GM19324 (cell line): ENCODE measurements at regions not wholly inside any gene's neighbourhood (a gene's known extent, or its start where the extent isn't known, plus 50 kb on each side); places are given as distances from the start of the nearest gene placed in this dataset.
"Not testable (repeated sequence)": the region's sequence is repeated elsewhere in the genome, so short reads cannot be mapped to it uniquely, and the experiment has no call there.

Experiments
- ATAC-seq: cut with Tn5 transposase; IDR thresholded peaks from one replicate; pipeline ENCODE4 v1.9.1; 2021; ENCODE audit warnings: mild to moderate bottlenecking, moderate library complexity; ENCODE audit not compliant: unreplicated experiment, low FRiP score

DNA sequence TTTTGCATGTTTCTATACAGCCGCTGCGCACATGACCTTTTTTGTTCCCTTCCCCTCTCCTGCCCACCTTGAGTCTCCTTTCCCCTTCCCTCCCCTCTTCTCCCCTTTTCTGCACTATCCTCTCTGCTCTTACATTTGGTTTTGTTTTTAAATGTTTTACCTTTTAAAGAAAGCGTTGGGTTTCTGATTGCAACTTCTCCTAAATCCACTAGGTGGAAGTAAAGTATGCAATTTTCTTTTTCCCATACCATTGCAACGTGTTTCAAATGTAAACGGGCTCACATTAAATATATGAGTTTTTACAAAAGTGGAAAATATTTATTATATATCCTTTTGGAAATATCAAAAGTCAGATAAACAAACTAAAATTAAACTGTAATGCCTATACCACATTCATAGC lies 500.9 kb downstream of the DIRAS2 start:
- no peak for ATAC-seq

DNA sequence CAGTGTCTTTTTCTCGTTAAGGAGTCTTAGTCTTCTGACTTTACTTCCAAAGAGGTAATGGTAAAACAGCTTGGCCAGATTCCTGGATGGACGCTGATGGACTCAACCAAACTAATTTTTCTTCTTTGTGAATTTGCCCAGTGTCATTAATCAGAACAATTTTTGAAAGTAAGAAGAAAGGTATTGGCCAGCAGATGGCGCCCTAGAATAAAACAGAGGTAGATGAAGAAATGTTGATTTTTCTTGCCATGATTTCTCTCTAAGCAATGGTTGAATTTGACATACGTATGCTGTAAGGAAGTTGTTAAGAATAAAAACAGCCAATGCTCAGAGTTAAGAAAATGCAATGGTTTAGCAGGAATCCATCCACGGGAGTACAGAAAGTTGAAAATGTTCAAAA lies 500.0 kb downstream of the DIRAS2 start:
- ATAC-seq, result no peak

GRCh38 chr9:90147426-90147825 lies 495.2 kb downstream of the DIRAS2 start:
- no peak for ATAC-seq

- ATAC-seq, result no peak
These were observed 486.3 kb downstream of the DIRAS2 start for GRCh38 chr9:90156318-90156717.

- ATAC-seq, result no peak
These were observed 480.3 kb downstream of the DIRAS2 start for GRCh38 chr9:90162326-90162725.

- ATAC-seq, result no peak
These were observed 479.8 kb downstream of the DIRAS2 start for GRCh38 chr9:90162819-90163218.

GRCh38 chr9:90165281-90165680 lies 477.3 kb downstream of the DIRAS2 start:
- ATAC-seq, result no peak

DNA sequence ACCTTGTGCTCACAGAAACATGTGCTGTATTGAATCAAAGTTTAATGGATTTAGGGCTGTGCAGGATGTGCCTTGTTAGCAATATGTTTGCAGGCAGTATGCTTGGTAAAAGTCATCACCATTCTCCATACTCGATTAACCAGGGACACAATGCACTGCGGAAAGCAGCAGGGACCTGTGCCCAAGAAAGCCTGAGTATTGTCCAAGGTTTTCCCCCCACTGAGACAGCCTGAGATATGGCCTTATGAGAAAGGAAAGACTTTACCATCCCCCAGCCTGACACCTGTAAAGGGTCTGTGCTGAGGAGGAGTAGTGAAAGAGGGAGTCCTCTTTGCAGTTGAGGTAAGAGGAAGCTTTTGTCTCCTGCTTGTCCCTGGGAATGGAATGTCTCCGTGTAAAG lies 476.2 kb downstream of the DIRAS2 start:
- not testable (repeated sequence) for ATAC-seq

GRCh38 chr9:90167914-90168313 lies 474.7 kb downstream of the DIRAS2 start:
- ATAC-seq, result no peak

- no peak for ATAC-seq
These were observed 473.1 kb downstream of the DIRAS2 start for GRCh38 chr9:90169490-90169889.

DNA sequence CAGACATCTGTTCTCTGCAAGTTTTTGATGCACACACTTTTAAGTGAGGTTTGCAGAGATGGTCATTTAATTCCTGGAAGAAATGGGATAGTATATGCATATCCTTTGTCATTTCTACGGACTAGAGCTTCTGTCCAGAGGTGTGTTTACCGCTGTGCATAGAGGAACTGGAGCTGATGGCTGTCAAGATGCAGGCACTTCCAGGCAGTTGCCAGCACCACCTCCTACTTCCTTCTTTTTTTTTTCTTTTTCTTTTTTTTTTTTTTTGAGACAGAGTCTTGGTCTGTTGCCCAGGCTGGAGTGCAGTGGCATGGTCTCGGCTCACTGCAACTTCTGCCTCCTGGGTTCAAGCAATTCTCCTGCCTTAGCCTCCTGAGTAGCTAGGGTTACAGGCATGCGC lies 468.7 kb downstream of the DIRAS2 start:
- ATAC-seq, result not testable (repeated sequence)

- not testable (repeated sequence) for ATAC-seq
These were observed 468.3 kb downstream of the DIRAS2 start for GRCh38 chr9:90174346-90174745.

DNA sequence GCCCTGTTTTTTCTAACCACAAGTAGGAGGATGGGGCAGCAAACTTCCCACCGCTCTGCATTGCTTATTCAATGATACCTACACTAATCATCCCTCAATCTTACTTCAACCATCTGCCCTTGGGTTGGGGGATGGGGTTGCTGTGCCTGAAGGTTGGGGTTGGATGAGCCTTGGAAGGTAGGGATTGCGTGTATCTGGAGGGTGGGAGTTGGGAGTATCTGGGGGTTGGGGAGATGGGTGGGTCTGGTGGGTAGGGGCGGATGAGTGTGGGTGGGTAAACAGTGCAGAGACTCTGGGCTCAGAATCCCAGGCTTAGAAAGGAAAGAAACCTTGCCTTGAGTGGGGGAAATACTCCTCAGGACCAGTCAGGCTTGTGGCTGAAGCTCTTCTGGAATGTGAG lies 467.4 kb downstream of the DIRAS2 start:
- ATAC-seq, result no peak

GRCh38 chr9:90175865-90176264 lies 466.8 kb downstream of the DIRAS2 start:
- no peak for ATAC-seq

DNA sequence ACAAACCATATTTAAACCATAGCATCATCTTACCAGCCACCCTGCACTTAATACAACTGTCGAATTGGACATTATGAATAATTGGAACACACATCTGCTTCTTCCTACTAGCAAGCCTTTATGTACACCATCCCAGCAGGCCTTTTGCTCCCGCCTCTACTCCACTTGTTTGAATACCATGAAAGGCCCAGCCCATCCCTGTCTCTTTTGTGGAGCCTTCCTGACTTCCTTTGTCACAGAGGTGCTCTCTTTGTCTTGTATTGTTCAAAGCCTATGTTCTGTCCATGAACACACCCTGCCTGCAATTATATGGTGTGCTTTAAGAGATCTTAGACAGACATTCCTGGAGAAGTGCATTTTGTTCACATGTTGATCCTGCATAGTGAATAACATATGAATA lies 465.7 kb downstream of the DIRAS2 start:
- no peak for ATAC-seq

- no peak for ATAC-seq
These were observed 462.2 kb downstream of the DIRAS2 start for GRCh38 chr9:90180381-90180780.

GRCh38 chr9:90188656-90189055 lies 454.0 kb downstream of the DIRAS2 start:
- ATAC-seq, result no peak

DNA sequence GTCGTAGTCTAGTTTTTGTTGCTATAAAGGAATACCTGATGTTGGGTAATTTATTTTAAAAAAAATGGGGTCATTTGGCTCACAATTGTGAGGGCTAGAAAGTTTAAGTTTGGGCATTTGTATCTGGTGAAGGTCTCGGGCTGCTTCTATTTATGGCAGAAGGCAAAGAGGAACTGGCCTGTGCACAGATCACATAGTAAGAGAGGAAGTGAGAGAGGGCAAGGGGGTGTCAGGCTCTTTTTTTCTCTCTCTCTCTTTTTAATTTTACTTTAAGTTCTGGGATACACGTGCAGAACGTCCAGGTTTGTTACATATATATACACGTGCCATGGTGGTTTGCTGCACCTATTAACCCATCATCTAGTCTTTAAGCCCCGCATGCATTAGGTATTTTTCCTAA lies 453.3 kb downstream of the DIRAS2 start:
- ATAC-seq, result no peak

- ATAC-seq, result not testable (repeated sequence)
These were observed 450.2 kb downstream of the DIRAS2 start for GRCh38 chr9:90192465-90192864.

- no peak for ATAC-seq
These were observed 443.7 kb downstream of the DIRAS2 start for GRCh38 chr9:90198956-90199355.

GRCh38 chr9:90201766-90202165 lies 440.9 kb downstream of the DIRAS2 start:
- ATAC-seq, result no peak

DNA sequence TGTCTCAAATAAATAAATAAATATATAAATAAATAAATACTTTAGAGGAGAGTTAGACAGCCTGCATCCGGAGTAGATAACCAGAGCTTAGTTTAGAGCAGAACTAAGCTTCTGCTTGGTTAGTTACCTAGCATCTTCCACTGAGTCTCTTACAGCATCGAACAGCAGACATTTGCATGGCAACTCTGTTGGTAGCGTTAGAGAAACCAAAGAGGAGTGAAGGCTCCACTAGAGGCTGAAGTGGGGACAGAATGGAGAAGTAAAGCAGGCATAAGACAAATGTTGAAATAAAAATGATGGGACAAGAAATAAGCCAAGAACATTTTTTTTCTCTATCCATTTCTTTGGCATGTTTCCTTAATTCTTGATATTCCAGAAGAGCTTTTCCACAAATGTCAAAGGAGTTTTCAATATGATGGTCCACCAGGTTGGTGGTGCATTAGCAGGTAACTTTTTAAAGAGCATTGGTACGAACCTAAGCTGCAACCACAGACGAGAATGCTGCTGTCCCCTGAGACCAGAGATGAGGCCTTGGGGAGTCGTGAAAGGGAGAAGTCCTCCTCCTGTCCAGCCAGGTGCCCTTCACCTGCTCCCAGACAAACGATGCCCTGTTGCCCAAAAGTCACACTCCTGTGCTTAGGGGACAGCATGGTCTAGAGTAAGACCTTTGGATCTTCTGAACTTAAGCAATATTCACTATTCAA lies 438.3 kb downstream of the DIRAS2 start:
- no peak for ATAC-seq

DNA sequence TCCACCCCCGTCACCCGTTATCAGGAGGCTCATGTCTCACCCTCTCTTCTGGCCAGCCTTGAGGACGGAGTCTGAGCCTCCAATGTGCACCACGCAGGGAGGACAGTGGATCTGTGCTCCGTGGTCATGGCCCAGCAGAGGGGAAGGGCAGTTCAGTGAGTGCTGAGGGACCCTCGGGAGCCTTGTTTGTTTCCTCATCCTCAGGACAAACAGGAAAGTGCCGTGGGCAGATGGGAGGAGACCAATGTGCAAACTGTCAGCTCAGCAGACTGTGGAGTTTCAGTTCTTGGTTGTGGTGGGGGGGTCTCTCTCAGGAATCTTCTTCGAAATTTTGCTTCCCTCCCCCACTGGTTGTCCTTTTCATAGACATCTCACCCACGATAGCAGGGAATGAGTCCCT lies 429.6 kb downstream of the DIRAS2 start:
- not testable (repeated sequence) for ATAC-seq
